G401.6 (cell line): ENCODE measurements at regions not wholly inside any gene's neighbourhood (a gene's known extent, or its start where the extent isn't known, plus 50 kb on each side); places are given as distances from the start of the nearest gene placed in this dataset.
"Not testable (repeated sequence)": the region's sequence is repeated elsewhere in the genome, so short reads cannot be mapped to it uniquely, and the experiment has no call there.

Experiments
- FAIRE-seq: peaks from 2 replicates; lab custom pipeline; 2012; peaks lifted over from hg19 to GRCh38; lab: Jason Lieb, UNC

DNA sequence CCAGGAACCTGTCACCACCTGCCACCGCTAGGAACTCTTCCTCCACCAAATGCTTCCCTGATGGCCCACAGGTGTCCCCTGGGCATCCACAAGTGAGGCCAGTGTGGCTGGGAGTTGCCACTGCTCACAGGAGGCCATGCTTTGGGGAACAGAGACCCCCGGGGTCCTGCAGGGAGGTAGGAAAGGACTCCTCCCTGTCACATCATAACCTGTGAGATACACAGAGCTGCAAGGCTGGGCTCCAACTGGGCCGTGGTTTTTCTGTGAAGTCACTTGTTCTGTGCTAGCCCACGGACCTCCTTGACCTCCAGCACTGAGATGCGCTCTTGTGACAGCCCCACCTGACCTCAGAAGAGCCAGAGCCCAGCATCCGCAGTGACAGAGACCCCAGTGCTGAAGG is 311.2 kb downstream of the C16orf95 start:
- FAIRE-seq: no peak

- no peak for FAIRE-seq
Measured at GRCh38 chr16:87006789-87007745, 310.1 kb downstream of the C16orf95 start.

DNA sequence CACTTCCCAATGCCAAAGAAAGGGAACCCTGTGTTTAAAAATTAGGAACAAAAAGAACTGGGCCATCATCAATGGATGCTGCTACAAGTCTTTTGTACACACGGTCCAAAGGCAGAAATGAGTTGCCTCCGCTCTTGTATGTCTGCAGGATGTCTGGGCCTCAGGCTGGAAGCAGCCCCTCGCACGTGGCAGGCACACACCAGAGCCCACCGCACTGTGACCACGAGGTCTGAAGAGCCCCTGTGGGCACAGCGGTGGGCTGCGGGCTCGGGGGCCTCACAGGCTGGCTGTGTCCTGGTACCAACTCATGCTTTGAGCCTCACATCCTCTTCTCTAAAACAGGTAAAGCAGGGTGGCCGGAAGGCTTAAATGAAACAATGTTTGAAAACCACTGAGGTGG is 309.3 kb downstream of the C16orf95 start:
- FAIRE-seq: no peak

DNA sequence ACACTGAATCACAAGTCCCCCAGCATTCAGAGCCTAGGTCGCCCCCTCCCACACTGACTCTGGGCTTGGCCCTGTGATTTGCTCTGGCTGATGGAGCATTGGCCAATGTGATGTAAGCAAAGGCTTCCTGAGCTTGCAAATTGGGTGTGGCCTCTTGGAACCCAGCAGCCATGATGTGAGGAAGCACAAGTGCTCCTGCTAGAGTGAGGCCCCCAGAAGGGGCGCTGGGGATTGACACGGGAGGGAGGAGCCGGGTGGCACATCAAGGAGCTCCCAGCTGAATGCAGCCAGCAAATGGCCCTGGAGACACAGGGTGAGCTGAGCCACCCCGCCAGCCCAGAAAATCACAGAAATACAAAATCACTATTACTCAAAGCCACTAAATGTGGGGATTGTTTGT is 308.5 kb downstream of the C16orf95 start:
- FAIRE-seq: no peak

DNA sequence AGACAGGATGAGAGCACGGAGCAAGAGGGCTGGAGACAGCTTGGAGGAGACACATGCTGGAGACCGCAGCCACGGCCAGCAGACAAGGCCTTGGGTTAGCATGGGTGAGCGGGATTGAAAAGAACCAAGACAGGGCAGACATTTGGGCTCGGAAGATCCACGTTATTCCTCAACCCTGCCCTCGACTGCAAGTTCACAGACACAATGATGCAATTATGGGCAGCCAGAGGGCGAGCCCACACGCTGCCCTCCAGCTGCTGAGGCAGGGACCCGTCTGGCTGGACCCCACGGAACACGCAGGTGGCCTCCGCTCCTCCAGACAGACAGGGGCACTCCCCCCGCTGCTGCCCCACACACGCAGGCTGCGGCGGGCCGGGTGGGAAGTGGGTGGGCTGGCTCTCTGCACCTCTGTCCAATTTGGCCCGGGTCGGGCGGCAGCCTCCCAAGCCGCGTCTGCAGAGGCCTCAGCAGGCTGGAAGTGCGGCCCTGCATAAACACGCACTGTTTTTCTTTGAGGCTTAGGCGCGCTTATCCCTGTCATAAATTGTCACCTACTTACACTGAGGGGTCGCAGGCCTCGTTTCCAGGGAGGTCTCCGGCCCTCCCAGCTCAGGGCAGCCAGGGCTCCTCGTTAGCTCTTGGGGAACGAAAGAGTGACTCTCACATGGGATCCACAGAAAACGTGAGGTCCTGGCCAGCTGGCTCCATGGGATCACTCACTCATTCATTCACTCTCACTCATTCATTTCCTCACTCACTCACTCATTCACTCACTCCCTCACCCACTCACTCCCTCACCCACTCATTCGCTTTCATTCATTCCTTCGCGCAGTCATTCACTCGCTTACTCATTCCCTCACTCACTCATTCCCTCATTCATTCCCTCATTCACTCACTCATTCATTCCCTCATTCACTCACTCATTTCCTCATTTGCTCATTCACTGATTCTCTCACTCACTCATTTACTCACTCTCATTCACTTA is 303.9 kb downstream of the C16orf95 start:
- no peak for FAIRE-seq

GRCh38 chr16:87014112-87014511 is 303.1 kb downstream of the C16orf95 start:
- FAIRE-seq: no peak

GRCh38 chr16:87015021-87015420 is 302.2 kb downstream of the C16orf95 start:
- no peak for FAIRE-seq

- FAIRE-seq: no peak
Measured at GRCh38 chr16:87016046-87017035, 300.9 kb downstream of the C16orf95 start.

DNA sequence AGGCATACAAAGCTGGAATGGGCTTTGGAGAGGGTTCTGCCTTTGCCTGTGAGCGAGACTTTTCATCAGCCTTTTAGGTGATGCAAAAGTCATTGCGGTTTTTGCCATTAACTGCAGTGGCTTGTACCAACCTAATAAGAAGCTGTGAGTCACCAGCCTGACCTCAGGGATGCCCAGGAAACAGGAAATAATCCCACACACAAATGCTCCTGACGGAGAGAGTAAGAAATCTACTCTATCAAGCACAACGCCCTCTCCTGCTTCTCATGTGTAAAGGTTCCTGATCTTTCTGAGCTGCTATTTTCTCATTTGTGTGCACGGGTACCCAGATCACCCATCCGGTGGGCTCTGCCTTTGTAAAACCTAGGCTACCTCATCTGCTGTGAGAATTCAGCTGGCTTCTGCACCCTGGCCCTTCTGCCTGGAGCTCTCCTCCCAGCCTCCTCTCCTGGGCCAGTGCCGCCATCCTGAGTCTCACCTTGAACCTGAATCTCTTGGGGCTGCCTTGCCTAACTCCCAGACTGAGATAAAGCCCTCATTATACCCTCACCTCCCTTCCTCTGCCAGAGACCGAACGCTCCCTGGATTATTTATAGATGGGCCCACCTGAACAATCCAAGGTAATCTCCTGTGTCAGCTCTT is 299.7 kb downstream of the C16orf95 start:
- no peak for FAIRE-seq

- FAIRE-seq: no peak
Measured at GRCh38 chr16:87025676-87026075, 291.5 kb downstream of the C16orf95 start.

DNA sequence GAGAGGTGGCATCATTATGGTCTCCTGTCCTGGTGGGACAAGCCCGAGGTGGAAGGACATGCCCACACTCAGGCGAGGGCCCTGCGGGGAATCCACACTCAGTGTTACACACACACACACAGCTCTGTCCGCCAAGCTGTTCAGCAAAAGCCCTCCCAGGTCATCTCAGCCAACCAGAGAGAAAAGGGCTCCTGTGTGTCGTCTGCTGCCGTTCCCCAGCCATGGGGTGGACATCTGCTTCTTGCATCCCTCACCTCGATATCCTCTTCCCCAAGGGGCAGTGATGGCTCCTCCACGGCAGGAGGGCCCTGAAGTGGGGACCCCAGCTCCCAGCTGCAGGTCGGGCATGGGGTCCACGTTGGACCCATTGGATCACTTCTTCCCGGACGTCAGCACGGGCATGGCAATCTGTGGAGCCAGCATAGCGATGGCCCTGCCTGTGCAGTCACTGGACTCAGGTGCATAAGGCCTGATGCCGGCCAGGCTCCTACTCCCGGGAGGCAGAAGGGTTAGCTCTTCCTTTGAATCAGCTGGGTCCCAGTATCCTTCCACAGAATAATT is 290.1 kb downstream of the C16orf95 start:
- no peak for FAIRE-seq

GRCh38 chr16:87028481-87029320 is 288.5 kb downstream of the C16orf95 start:
- no peak for FAIRE-seq

DNA sequence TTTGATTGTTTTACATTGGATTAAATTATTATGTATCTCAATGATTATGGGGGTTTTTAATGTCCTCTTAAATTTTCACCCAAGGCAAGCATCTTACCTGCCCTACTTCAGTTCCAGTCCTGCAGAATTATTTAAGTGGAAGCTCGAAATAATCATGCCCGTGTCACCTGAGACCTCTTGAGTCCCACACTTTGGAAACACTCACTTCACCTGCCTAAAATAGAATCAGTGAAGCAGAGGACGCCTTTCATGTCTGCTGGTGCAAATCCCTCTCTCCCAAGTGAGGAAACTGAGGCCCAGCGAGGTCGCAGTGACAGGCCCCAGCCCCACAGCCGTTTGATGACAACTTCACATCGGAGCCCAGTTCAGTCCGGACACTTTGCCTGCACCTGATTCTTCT is 284.6 kb downstream of the C16orf95 start:
- no peak for FAIRE-seq

DNA sequence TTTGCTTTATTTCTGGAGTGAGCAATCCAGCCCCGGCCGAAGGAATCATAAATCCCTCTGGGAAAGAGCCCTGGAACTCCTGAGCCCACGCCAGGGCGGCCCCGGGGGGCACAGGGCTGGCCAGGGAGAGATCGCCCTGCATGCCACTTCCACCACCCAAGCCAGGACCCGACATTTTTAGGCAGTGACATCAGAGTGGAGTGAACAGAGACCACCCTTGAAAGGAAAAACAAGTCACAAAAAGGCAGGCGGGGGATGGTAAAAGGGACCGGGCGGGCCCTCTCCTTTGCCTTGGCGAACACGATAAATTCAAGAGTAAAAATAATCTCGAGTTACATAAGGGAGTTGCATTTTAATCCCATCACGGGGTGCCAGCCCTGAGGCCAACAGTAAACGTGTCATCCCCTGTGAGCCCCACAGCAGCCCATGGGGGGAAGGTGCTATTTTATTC is 284.1 kb downstream of the C16orf95 start:
- no peak for FAIRE-seq

- FAIRE-seq: no peak
Measured at GRCh38 chr16:87033541-87034300, 283.5 kb downstream of the C16orf95 start.

DNA sequence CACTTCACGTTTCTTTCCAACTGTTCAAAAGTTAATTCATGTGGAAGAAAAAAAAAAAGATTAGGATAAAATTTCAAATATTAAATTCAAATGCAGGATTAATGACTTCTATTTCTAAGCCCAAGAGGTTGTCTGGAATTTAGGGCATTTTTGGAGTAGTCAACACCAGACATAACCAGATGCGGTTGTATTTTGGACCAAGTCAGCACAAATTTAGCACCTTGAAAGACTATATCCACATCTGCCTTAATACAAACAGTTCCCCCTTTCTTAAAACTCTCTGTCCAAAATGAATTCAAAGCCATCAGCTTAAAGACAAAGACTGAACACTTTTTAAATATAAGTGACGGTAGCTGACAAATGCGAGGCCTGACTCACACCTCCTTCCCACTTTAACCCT is 282.9 kb downstream of the C16orf95 start:
- FAIRE-seq: no peak

- FAIRE-seq: no peak
Measured at GRCh38 chr16:87035053-87035452, 282.1 kb downstream of the C16orf95 start.

GRCh38 chr16:87037012-87037411 is 280.2 kb downstream of the C16orf95 start:
- no peak for FAIRE-seq

GRCh38 chr16:87038528-87038927 is 278.7 kb downstream of the C16orf95 start:
- not testable (repeated sequence) for FAIRE-seq
